ENCODE measurements at regions not wholly inside any gene's neighbourhood (a gene's known extent, or its start where the extent isn't known, plus 50 kb on each side); places are given as distances from the start of the nearest gene placed in this dataset.

- H3K4me3 ChIP-seq, result no peak overlapping the region
- no CpG with 5 or more reads among the region's 3 CpGs for WGBS, 2 donors (ENCODE audit: low coverage in 1 of 2)
- no peaks in the 10 kb centered on the region for H3K36me3 ChIP-seq
- H3K4me1 ChIP-seq, result no peaks in the 10 kb centered on the region
- no peak for TF ChIP-seq POLR2AphosphoS5 (IDR thresholded peaks at IDR 0.05)
- no peak for TF ChIP-seq CTCF (IDR thresholded peaks at IDR 0.05)
- no peak for TF ChIP-seq POLR2A (IDR thresholded peaks at IDR 0.05)
- TF ChIP-seq EP300 (IDR thresholded peaks at IDR 0.05), result no peak
- H3K9me3 ChIP-seq, result no peaks in the 10 kb centered on the region
- no peak overlapping the region for H3K27ac ChIP-seq
- ATAC-seq, result no peak
- no peaks in the 10 kb centered on the region for H3K27me3 ChIP-seq
Observed at GRCh38 chr1:186577633-186578032, 102.6 kb downstream of the PTGS2 start.

GRCh38 chr1:186577216-186577615 lies 103.0 kb downstream of the PTGS2 start:
- WGBS, 2 donors (ENCODE audit: low coverage in 1 of 2), result 100% methylated on average over 2 of the region's 2 CpGs
- TF ChIP-seq CTCF (IDR thresholded peaks at IDR 0.05) (no peak), POLR2AphosphoS5 (IDR thresholded peaks at IDR 0.05) (no peak), EP300 (IDR thresholded peaks at IDR 0.05) (no peak), POLR2A (IDR thresholded peaks at IDR 0.05) (no peak)

GRCh38 chr1:186575348-186575747 lies 104.9 kb downstream of the PTGS2 start:
- no peaks in the 10 kb centered on the region for H3K4me1 ChIP-seq
- no peak overlapping the region for H3K4me3 ChIP-seq
- TF ChIP-seq CTCF (IDR thresholded peaks at IDR 0.05), result no peak
- TF ChIP-seq POLR2A (IDR thresholded peaks at IDR 0.05), result no peak
- TF ChIP-seq POLR2AphosphoS5 (IDR thresholded peaks at IDR 0.05), result no peak
- no peak for TF ChIP-seq EP300 (IDR thresholded peaks at IDR 0.05)
- no peaks in the 10 kb centered on the region for H3K9me3 ChIP-seq
- no peak overlapping the region for H3K27ac ChIP-seq
- no peaks in the 10 kb centered on the region for H3K27me3 ChIP-seq
- no peak for ATAC-seq
- H3K36me3 ChIP-seq, result no peaks in the 10 kb centered on the region

More at GRCh38 chr1:186577216-186577615, 103.0 kb downstream of the PTGS2 start:
- Histone ChIP-seq H3K36me3 (no peaks in the 10 kb centered on the region), H3K27me3 (no peaks in the 10 kb centered on the region), H3K4me1 (no peaks in the 10 kb centered on the region), H3K4me3 (no peak overlapping the region), H3K27ac (no peak overlapping the region), H3K9me3 (no peaks in the 10 kb centered on the region)
- ATAC-seq, result no peak

- H3K9me3 ChIP-seq, result no peaks in the 10 kb centered on the region
- no peaks in the 10 kb centered on the region for H3K27me3 ChIP-seq
- H3K36me3 ChIP-seq, result no peaks in the 10 kb centered on the region
- H3K4me1 ChIP-seq, result no peaks in the 10 kb centered on the region
- H3K27ac ChIP-seq, result no peak overlapping the region
- no peak for ATAC-seq
- TF ChIP-seq EP300 (IDR thresholded peaks at IDR 0.05) (no peak), POLR2AphosphoS5 (IDR thresholded peaks at IDR 0.05) (no peak), CTCF (IDR thresholded peaks at IDR 0.05) (no peak), POLR2A (IDR thresholded peaks at IDR 0.05) (no peak)
- no peak overlapping the region for H3K4me3 ChIP-seq
- WGBS, 2 donors (ENCODE audit: low coverage in 1 of 2), result 67% methylated on average over 1 of the region's 1 CpG; no CpG with 5 or more reads in 1 of the 2 donors
Observed at GRCh38 chr1:186574926-186575325, 105.3 kb downstream of the PTGS2 start.

- TF ChIP-seq POLR2A (IDR thresholded peaks at IDR 0.05), result no peak
- no peak for TF ChIP-seq POLR2AphosphoS5 (IDR thresholded peaks at IDR 0.05)
- no peak for TF ChIP-seq CTCF (IDR thresholded peaks at IDR 0.05)
- H3K27me3 ChIP-seq, result no peaks in the 10 kb centered on the region
- WGBS, 2 donors (ENCODE audit: low coverage in 1 of 2), result 92 to 97% methylated on average over 3 of the region's 3 CpGs
- H3K4me3 ChIP-seq, result no peak overlapping the region
- H3K27ac ChIP-seq, result no peak overlapping the region
- H3K4me1 ChIP-seq, result no peaks in the 10 kb centered on the region
- H3K36me3 ChIP-seq, result no peaks in the 10 kb centered on the region
- no peak for ATAC-seq
- H3K9me3 ChIP-seq, result no peaks in the 10 kb centered on the region
Observed at GRCh38 chr1:186572509-186572908, 107.7 kb downstream of the PTGS2 start.
